HG03060 (cell line): ENCODE measurements at regions not wholly inside any gene's neighbourhood (a gene's known extent, or its start where the extent isn't known, plus 50 kb on each side); places are given as distances from the start of the nearest gene placed in this dataset.

Experiments
- ATAC-seq: cut with Tn5 transposase; IDR thresholded peaks from one replicate; pipeline ENCODE4 v1.9.1; 2021; ENCODE audit warnings: low read depth, moderate number of reproducible peaks; ENCODE audit not compliant: unreplicated experiment

DNA sequence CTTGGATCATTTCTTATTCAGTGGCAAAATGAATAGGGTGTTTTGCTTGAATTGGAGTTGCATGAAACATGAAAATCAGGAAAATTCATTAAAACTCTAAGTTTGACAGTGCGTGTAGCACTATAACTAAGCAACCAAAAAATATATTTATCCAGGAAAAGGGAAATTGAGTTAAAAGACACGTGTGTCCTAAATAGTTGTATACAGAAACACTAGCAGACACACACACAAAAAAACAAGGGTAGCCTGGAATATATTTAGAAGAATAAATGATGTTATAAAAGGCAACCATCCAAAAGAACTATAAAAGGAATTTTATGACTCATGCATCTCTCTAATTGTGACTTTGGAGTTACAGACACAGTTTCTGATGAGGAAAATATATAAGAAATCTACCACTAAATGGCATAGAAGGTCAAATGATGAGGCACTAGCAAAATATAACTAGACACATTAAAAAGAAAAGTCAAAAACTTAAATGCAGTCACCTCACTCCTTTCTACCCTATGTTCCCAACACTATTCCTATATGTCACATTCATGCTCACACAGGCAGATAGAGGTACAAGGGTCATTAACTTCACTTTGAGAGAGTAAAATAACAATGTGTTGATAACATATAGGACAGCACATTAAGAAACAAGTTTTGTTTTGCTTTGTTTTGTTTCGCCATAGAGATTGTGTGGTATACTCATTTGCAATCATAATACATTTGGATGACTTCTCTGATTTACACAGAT lies 793.6 kb upstream of the INTU start:
- no peak for ATAC-seq

DNA sequence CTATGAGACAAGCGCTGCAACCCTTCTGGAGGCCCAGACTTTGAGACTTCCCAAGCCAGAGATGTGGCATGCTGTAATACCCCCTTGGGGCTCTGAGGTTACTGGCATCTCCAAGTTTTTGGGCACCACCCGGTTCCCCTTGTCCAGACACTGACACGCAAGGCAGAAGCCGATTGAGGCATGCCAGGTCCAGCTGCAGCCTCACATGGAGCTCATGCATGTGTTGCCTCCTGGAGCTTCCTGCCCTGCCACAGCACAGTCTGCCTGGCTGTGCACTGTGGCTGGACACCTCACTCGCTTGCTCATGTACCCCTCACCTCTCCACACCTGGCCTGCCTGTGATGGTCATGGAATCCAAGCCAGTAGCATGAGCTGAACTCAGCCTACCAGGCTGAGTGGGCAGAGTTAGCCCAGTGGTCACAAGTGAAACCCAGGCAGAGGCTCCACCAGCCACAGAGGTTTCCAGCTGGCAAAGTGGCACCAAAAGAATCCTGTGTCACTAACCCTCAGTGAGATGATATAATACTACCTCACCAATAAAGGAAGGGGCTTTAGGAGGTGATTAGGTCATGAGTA lies 789.2 kb upstream of the INTU start:
- ATAC-seq: no peak

DNA sequence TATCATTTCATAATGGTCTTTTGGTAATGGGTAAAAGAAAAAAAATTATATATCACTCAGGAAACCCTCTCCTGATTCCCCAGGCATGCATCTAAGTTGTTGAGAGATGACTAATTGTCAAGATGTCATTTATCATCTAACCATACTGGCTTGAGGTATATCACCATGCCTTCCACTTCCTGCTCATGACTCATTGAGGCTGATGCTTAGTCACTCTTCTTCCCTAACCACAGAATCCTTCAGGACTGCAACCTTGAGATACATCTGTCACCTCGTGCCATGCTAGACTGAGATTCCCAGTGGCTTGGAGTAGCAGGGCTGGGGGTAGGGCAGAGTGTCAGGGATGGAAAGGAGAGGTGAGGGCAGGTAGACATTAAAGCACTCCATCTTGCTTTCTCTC lies 782.5 kb upstream of the INTU start:
- no peak for ATAC-seq

DNA sequence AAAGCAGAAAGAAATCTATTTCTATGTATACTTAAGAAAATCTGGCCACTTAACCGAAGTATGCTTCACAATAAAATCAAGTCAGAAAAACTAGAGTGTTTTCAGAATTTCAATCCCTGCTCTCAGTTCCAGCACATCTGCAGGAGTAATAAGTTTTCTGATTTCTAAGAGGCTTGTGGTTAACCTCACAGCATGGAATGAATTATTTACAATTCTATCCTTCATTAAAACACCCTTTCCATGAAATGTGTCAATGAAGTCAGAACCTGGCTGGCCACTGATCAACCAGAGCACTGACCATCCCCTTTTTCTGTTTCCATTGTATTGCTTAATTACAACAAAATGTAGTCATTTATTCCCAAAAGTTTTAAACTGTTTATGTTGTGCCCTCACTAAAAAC lies 781.4 kb upstream of the INTU start:
- ATAC-seq: no peak

DNA sequence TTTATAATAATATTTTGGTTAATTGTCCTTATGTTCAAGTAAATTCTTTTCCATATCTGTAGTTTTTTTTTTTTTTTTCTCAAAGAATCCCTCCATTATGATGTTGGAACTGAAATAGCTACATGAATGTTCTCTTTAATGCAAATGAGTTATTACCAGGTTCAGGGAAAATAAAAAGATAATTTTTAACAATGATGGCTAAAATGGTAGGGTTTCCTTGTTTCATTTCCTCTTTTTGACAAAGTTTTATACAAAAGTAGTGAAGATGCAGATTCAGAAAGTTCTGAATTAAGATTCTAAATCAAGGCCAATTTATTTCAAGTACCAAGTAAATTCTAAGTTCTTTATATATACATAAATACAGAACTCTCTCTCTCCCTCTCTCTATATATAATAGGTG lies 779.0 kb upstream of the INTU start:
- peak; percentile 38 for ATAC-seq

DNA sequence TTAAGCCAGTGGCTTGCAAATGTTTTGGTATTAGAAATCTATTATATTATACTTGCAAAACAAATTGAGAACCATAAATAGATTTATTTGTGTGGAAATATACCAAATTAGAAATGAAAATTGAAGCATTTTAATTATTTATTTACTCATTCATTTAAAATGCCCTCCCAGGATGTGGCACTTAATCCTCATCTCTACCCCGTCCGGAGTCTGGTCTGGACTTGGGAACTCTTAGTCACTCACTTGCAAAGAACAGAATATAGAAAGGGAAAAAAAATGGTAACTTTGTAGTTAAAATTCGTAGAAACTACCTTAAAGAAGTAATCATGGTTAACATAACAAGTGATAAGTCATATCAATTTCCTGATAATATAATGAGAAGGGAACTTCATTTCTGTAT lies 775.9 kb upstream of the INTU start:
- ATAC-seq: no peak

DNA sequence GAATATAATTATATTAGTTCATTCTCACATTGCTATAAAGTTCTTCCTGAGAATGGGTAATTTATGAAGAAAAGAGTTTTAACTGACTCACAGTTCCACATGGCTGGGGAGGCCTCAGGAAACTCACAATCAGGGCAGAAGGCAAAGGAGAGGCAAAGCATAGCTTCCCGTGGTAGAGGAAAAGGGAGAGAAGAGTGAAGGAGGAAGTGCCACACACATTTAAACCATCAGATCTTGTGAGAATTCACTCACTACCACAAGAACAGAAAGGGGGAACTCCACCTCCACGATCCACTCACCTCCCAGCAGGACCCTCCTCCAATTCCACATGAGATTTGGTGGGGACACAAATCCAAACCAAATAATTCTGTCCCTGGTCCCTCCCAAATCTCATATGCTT lies 773.4 kb upstream of the INTU start:
- ATAC-seq: no peak

DNA sequence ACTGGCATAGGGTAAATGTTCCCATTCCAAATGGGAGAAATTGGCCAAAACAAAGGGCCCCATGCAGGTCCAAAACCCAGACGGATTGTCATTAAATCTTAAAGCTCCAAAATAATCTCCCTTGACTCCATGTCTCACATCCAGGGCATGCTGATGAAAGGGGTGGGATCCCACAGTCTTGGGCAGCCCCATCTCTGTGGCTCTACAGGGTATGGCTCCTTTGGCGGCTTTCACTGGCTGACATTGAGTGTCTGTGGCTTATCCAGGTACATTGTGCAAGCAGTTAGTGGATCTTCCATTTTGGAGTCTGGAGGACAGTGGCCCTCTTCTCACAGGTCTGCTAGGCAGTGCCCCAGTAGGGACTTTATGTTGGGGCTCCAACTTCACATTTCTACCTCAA lies 772.9 kb upstream of the INTU start:
- no peak for ATAC-seq

DNA sequence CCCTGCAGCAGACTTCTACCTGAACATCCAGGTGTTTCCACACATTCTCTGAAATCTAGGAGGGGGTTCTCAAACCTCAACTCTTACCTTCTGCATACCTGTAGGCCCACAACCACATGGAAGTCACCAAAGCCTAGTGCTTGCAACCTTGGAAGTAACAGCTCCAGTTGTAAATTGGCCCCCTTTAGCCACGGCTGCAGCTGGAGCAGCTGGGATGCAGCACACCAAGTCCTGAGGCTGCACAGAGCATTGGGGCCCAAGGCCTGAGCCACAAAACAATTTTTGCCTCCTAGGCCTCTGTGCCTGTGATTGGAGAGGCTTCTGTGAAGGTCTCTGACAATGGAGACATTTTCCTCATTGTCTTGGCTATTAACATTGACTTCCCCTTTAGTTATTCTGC lies 772.4 kb upstream of the INTU start:
- ATAC-seq: no peak

DNA sequence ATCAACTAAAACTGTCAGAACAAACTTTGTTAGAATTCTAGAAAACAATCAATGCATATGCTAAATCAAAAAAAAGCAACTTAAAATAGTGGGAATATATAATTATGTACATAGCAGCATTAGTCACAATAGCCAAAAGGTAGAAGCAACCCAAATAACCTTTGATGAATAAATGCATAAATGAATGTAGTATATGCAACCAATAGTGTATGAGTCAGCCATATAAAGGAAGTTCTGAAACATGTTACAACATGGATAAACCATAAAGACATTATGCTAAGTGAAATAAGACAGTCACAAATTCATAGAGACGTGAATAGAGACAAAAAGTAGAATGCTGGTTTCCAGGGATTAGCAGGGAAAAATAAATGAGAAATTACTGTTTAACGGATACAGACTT lies 762.8 kb upstream of the INTU start:
- ATAC-seq: no peak

DNA sequence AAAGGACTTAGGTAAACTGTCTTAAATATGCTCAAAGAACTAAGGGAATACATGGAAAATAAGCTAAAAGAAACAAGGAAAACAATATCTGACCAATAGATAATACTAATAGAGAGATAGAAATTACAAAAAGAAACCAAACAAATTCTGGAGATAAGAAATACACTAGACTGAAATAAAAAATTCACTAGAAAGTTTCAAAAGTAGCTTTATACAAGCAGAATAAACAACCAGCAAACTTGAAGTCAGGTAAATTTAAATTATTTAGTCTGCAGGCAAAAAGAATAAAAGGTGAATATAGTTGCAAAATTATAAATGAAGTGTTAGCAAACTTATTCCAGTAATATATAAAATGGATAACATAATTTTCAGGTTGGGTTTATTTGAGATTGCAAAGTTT lies 760.9 kb upstream of the INTU start:
- ATAC-seq: no peak

DNA sequence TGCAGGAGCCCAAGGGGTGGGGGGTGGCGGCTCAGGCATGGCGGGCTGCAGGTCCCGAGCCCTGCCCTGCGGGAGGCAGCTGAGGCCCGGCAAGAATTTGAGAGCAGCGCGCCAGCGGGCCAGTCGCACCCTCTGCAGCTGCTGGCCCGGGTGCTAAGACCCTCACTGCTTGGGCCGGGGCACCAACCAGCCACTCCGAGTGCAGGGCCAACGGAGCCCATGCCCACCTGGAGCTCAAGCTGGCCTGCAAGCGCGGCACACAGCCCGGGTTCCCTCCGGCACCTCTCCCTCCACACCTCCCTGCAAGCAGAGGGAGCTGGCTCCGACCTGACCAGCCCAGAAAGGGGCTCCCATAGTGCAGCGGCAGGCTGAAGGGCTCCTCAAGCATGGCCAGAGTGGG lies 758.2 kb upstream of the INTU start:
- no peak for ATAC-seq

DNA sequence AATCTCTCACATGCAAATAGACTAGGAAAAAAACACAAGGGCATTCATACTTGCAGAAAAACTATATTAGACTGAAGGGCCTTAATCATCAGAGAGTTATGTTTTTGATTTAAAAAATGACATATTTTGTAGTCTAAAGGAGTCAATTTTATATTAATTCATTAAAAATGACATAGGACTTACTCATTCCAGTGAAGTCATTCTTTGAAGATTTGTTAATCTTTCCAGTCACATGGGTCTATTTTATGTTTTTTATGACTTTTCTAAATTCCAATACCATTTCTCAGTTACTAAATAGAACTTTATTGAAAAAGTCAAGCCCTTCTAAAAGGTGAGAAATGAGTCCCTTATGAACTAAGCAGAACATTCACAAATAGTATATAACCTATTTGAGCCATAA lies 743.8 kb upstream of the INTU start:
- no peak for ATAC-seq

DNA sequence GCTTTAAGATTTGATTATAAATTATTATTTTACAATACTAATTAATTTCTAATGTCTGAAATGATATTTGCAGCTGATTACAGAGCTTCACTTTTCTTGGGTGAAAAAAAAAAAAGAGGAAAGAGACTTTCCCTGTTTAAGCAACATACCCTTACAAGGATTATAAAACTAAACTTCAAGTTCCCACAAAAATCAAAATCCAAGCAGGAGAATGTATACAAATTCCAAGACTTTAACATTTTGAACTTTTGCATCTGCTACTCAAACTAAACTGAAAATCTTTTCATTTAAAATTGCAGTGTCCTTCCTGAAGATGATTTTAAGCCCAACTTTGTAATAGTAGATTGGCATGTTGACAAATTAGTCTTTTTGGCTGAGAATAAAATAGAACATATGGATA lies 742.4 kb upstream of the INTU start:
- no peak for ATAC-seq

DNA sequence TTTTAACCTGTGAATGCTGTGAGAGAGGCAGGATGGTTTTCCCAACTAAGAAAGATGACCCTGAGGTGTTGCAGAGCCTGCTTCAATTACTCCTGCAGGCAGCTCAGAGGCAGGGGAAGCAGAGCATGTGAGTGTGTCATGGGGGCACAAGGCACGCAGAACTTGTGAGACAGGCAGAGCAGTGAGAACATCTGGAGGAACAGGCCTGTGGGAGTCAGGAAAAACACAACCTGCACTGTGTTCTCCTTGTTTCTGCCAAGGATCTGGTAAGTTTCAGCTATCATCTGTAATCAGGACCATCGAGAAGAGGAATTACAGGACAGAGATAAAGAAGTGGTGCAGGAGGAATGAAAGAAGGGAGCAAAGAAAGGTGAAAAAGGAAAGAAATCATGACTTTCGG lies 741.8 kb upstream of the INTU start:
- no peak for ATAC-seq

DNA sequence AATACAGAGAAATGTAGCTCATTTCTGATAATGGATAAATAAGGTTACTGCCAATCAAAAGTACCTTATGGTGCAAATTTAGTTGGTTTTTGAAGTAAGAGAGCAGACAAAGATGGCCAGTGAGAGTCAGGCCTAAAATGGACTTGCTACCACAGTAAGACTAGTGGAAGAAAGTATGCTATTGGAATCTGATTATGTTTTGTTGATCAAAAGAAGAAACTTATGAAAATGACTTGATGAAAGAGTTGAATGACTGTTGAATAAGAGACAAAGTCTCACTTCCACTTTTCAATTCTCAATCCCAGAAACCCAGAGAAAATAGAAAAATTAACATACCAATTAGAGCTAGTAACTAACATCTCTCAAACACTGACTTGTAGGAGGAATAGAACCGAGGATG lies 737.8 kb upstream of the INTU start:
- ATAC-seq: no peak

DNA sequence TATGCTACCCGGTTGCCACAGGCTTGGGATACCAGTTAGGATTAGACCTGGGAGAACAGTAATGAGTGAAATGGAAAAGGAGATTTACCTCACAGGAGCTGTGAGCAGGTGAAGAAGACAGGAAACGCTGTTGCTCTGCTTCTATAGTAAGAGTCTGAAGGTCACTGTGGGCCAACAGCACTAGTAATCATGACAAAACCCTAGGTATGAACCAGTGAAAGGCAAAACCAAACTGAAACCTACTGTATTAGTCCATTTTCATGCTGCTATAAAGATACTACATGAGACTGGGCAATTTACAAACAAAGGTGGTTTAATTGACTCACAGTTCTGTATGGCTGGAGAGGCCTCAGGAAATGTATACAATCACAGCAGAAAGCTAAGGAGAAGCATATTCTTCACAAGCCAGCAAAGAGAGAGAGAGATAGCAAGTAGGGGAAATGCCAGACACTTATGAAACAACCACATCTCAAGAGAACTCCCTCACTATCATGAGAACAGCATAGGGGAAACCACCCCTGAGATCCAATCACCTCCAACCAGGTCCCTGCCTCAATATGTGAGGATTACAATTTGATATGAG lies 736.7 kb upstream of the INTU start:
- ATAC-seq: no peak

DNA sequence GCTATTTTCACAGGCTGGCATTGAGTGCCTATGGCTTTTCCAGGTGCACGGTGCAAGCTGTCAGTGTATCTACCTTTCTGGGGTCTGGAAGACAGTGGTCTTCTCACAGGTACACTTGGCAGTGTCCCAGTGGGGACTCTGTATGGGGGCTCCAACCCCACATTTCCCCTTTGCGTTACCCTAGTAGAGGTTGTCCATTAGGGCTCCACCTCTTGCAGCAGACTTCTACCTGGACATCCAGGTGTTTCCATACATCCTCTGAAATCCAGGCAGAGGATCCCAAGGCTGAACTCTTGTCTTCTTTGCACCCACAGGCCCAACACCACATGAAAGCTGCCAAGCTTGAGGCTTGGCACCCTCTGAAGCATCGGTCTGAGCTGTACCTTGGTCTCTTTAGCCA lies 735.7 kb upstream of the INTU start:
- ATAC-seq: no peak

DNA sequence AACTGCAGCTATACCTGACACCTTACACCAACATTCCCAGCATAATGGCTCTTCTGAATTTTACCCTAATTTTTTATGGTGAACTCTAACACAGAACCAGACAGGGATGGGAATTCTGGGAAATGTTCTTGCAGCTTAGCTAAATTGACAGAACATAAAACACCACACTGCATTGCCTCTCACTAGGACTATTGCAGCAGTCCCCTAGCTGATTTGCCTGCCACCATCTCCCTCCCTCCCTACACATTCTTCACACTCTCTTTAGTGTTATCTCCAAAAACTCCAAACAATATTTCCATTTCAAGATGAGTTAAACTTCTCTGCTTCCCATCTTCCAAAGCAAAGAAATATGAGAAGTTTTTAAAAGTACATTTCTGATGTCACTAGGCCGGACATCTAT lies 733.9 kb upstream of the INTU start:
- no peak for ATAC-seq

DNA sequence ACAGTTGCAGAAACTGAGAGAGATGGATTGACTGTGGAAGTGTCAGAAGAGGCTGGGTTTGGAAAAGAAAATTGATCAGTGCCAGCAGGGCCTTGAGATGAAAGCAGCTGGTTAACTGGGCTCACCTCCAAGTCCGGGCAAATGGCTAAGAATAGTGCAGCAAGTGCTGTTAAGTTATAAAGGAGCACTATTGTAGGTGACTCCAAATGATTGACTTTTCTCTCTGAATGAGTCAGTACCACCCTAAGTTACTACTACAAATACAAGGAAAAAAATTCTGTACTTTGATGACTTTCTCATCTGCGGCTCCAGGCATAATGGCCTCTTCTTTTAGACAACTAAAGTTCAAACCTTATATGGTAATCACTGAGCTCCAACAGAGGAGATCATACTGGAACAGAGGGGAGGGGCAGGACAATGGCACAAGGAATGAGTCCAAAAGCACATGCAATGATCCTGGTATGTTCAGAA lies 733.4 kb upstream of the INTU start:
- no peak for ATAC-seq

DNA sequence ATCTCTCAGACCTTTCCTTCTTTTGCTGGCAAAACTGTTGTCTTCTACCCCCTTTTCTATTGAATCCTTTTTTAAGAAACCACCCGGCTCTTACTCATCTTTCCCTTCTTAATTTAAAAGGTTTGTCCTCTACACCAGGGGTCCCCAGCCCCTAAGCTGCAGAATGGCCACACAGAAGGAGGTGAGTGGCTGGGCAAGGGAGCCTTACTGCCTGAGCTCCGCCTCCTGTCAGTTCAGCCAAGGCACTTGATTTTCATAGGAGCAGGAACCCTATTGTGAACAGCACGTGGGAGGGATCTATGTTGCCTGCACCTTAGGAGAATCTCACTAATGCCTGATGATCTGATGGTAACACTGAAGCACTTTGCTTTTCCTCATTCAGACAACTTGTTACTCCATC lies 726.3 kb upstream of the INTU start:
- no peak for ATAC-seq

DNA sequence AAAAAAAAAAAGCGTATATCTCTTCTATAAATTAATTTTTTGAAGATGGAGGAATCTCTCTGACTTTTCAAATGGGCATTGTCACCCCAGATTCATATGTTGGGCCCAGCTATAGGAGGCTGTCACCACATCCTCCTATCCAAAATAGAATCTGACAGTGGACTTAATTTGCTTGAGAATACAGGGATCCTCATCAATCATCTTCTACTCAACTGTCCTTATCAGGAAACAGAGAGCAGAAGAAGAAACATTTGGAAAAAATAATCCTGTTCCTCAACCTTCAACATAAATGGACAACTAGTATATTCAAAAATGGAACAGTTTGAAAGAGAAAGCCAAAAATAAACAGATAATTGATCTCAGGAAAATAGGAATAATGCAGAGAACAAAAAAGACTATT lies 725.4 kb upstream of the INTU start:
- no peak for ATAC-seq
